GM12891 (cell line): ENCODE measurements at regions not wholly inside any gene's neighbourhood (a gene's known extent, or its start where the extent isn't known, plus 50 kb on each side); places are given as distances from the start of the nearest gene placed in this dataset.

Experiments
- POLR2A ChIP-seq: IDR thresholded peaks from 2 replicates; pipeline ENCODE4 v1.6.1; 2011; ENCODE audit warnings: low read depth, low read length, control low read depth
- POLR2AphosphoS5 ChIP-seq: IDR thresholded peaks from 2 replicates; pipeline ENCODE4 v1.6.1; 2011; ENCODE audit warnings: low read depth, low read length, control low read depth
- TAF1 ChIP-seq: IDR thresholded peaks from 2 replicates; pipeline ENCODE4 v1.6.1; 2011; ENCODE audit warnings: low read depth, low read length, control low read depth

DNA sequence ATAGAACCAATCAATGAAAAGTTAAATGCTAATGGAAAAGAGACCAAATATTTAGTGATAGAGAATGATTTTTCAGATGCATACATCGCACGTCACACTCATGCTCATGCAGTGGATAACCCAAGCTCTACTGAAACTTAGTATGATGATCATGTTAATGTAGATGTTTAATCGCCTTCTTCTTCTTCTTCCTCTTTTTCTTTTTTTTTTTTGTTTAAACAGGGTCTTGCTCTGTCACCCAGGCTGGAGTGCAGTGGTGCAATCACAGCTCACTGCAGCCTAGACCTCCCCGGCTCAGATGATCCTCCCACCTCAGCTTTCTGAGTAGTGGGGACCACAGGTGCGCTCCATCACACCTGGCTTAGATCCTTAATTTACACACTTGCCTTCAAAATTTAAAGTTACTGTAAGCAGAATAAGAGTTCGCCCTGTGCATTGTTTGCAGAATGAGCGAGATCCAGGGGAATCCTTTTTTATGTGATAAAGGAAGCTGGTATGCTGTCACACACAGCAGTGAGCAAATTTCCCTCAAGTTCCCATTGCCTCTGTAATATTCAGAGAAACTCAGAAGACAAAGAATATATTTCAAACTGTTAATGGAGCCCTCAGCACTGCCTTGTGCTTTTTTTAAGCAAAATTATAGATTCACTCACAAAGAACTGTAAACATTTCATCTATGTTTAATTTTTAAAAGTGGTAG, 194.2 kb upstream of the SGK1 start:
- TF ChIP-seq POLR2A = no peak
- TF ChIP-seq POLR2AphosphoS5 = no peak
- no peak for TF ChIP-seq TAF1
